CD4-positive, alpha-beta T cell treated with Interferon alpha-2 for 1 hour (primary cell): ENCODE measurements at regions not wholly inside any gene's neighbourhood (a gene's known extent, or its start where the extent isn't known, plus 50 kb on each side); places are given as distances from the start of the nearest gene placed in this dataset.
"Not testable (repeated sequence)": the region's sequence is repeated elsewhere in the genome, so short reads cannot be mapped to it uniquely, and the experiment has no call there.

Source experiments
- DNase-seq, 2 donors: peaks; one replicate each; pipeline ENCODE4 v3.0.0-alpha.2; 2020 to 2022

DNA sequence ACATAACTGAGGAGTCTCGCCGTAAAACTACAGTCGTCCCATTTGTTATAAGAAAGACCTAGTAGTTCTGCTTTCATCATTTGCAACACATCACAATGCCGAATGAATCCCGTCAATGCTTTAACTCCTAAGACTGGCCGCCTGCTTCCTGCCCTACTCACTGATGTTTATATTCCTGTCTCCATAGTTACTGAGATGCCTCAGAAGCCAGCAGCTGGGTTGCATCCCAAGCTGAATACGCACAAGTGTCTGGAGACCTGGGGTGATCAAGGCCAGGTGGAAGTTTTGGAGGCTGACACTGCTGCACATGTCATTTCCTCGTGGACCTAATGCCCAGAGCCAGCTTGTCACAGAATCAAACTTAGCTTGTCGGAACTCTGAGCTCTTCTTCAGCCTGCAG is 95.2 kb upstream of the UBE2E1 start:
- DNase-seq, result no peak

DNA sequence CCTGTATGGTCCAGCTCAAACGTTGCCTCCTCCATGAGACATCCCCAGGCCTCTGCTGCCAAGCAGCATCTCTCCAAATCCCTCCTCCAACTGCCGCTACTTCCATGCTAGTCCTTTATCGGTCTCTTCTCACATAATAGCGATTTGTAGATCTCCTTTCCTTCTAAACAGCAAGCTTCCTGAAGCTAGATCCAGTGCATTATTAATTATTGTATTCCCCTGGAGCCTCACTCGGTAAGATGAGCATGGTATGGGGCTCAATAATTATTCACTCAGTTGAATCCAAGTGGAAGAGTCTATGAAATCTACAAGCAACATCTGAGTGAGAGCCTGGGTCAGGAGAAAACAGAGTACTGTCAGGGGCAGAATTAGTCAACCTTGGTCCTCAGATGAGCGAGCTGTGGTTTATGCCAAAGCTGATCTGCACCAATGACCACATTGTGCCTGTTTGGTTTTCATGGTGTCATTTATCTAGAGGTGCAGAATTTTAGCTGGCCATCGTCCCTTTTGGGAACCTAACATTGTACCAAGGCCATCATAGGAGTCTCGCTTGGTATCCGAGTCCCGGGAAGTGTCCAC is 93.8 kb upstream of the UBE2E1 start:
- DNase-seq, result no peak

DNA sequence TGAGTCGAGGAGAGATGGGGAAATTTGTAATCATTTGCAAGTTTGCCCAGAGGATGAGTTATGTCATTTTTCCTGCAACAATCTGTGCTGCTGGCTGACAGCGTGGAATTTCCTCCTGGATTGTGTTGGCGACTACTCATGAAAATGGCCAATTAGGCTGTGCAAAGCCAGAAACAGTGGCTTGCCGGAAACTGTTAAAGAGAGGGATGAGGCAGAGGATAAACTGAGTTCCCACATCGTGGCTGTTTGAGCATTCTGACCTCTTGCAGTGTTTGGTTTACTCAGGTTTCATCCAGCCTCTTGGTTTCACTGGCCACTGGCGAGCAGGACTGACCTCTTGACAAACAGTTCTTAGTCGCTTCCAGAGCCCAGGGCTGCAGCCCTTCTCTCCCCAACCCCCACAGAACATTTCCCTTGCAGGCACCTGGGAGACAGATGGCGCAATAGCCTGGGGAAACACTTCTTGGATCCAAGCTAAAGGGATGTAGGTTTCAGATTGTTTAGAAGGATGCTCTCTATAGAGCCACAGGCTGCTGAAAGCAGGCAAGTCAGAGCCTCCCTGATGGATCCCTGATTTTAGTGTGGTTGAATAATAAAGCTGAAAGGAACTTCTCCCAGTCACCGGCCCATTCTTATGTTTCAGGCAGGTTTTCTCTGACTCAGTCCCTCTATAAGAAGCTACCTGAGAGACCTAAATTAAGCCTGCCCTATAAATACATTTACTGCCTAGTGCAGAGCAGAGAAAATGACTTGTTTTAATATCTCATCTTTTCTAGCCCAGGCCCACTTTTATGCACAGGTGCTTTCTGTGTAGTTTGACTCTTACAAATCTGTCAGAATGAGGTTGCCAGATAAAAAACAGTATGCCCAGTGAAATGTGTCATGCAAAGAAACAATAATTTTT is 92.8 kb upstream of the UBE2E1 start:
- DNase-seq, result no peak

DNA sequence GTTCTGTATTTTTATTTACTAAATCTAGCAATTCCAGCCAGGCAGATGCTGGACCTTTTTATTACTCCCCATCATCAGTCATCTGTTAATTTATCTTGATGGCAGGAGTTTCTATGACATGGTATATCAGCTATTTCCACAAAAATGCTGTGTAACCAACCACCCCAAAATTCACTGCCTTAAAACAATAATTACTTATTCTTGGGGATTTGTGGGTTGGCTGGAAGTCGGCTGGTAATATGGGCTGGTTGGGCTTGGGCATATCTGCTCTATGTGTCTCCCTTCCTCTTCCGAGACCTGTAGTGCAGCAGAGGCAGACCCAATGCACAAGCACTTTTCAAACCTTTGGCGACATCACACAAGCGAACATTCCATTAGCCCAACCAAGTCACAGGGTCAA is 92.1 kb upstream of the UBE2E1 start:
- no peak for DNase-seq

DNA sequence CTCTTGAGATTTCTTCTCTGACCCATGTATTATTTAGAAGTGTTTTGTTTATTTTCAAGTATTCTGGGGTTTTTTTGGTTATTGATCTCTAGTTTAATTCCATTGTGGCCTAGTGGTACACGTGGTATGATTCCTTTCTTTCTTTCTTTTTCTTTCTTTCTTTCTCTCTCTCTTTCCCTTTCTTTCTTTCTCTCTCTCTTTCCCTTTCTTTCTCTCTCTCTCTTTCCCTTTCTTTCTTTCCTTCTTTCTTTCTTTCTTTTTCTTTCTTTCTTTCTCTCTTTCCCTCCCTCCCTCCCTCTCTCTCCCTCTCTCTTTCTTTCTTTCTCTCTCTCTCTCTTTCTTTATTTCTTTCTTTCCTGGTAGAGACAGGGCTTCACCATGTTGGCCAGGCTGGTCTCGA is 85.7 kb upstream of the UBE2E1 start:
- DNase-seq, result no peak

DNA sequence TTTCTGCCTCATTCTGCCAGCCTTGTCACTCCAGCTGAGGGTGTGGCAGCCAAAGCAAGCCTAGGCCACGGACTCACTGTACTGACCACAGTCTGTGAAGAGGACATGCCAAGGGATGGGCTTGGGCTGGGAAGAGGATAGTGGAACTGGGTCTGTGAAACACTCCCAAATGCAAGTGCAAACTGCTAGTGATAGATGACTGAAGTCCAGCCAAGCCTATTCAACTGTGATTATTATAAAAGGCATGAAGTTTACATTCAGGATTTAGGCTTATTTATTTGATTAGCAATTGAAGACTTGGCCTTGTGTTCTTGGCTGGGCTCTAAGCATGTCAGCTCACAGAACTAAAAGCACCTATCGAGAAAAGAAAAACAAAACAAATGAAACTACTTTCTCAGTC is 84.9 kb upstream of the UBE2E1 start:
- no peak for DNase-seq

DNA sequence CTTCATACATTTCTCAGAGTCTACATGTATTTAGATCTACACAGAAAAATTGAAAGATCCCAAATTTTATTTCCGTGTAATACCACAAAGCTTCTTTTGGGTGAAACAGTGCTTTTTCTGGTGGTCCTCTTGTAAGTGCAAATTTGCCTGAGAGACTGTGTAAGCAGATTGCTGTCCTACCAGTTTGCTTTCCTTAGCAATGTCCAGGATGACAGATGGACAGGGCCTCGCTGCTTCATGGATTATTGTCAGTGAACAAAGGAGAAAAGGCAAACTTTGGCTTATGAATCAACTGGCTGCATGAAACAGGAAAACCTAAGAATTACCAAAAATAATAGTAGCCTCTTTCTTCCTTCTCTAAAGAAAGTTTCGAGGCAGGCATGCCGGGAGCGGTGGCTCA is 82.6 kb upstream of the UBE2E1 start:
- no peak for DNase-seq

DNA sequence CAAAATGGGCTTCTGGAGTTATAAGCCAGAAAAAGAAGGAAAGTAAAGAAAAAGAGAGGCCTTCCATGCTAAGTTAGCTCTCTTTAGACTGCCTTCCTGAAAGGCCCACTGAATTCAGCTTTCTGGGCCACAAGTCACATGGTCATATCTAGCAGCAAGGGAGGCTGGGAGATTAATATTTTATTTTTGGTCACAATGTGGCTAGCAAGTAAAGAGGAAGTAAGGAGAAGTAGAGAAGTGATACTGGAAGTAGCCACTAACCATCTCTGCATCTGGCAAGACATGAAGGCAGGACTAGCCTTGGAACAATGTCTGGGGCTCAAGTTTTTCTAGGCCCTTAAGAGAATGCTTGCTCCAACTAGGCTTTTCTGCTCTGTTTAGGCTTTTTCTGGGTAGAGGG is 81.8 kb upstream of the UBE2E1 start:
- DNase-seq, result peak in 1 of 2 donors; percentile 2

DNA sequence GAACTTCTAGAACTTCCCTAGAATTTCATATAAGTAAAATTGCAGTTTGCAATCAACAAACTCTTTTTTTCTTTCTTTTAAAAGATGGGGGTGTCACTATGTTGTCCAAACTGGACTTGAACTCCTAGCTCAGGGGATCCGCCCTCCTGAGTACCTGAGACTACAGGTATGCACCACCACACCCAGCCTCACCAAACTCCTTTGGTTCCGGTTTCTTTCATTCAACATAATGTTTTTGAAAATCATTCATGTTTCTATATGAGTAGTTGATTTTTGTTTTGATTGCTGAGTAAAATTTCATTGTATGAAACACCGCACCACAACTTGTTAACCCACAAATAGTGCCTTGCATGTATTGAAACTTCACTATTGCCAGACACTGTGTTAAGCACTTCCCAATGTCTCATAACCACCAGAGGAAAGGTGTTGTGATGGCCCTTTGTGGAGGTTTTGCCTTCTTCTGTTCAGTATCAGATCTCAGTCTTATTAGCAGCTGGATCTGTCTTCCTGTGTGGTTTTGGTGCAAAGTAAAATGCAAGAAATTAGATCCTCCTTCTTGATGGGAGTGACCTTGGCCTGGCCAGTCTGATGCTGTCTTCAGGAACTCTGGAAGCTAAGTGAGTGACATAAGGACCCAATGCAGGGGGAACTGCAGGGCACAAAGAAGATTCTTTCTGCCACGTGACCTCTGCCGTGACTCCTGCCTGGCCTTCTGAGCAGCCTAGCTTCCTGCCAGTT is 78.8 kb upstream of the UBE2E1 start:
- DNase-seq, result no peak

DNA sequence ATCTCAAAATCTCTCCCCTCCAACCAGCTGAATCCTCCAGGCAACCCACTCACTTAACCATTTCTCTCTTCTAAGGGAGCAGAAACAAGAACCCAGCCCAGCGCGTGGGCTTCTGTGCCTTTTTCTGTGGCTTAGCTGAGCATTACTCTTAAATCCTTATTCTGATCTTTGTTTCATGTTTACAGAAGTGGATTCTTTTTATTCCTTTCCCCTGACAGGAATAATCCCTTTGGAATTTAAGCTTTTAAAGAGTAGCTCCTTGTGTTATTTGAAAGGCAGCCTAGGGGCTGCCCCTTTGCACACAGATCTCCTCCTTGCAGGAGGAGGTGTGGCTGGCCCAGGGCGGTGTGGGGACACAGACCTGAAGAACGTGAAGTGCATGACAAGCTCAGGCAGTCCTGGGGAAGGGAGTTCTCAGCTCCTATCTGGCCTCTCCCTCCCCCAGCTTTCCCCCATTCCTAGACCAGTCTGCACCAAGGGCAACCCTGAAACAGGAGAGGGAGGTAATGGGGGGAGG is 77.1 kb upstream of the UBE2E1 start:
- DNase-seq, result no peak

DNA sequence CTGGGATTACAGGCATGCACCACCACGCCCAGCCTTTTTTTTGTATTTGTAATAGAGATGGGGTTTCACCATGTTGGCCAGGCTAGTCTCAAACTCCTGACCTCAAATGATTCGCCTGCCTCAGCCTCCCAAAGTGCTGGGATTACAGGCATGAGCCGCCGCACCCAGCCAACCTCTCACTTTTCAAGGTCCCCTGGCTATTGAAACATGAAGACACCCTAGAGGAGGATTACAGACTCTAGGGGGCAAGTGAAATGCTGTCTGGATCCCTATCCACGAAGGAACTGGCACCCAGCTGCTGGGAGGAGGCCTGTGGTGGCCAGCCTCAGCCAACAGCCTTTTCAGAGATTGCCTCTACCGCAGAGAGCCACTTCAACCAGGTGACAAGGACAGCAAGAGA is 76.4 kb upstream of the UBE2E1 start:
- not testable (repeated sequence) for DNase-seq

DNA sequence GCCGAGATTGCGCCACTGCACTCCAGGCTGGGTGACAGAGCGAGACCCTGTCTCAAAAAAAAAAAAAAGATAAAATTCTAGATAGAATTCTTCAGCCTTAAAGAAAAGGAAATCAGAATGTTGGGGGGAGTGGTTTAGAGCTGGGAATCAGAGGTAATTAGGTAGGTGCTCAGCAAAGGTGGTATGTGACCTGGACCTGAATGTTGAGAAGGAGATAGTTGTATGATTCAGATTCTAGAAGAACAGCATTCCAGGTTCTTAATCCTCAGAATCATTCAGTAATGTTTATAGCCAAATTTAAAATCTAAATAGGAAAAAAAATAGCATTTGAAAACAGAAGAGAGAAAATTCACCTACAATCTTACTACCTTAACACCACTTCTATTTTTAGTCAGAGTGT is 71.3 kb upstream of the UBE2E1 start:
- DNase-seq, result no peak

DNA sequence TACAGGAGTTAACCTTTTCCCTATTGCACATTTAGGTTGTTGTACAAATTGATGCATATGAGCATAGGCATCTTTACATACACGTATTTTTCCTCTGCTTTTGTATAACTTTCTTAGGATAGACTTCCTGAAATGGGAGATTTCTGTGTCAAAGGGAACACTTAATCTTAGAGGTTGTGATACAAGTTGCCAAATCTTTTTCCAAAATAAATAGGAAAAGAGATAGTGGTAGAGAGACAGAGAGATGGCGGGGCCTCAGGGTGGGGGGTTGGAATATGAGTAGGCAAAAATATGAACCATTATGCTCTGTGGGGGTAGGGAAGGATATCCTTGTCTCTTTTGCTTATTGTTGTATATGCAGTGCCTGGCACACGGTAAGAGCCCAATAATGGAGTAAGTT is 70.7 kb upstream of the UBE2E1 start:
- no peak for DNase-seq

DNA sequence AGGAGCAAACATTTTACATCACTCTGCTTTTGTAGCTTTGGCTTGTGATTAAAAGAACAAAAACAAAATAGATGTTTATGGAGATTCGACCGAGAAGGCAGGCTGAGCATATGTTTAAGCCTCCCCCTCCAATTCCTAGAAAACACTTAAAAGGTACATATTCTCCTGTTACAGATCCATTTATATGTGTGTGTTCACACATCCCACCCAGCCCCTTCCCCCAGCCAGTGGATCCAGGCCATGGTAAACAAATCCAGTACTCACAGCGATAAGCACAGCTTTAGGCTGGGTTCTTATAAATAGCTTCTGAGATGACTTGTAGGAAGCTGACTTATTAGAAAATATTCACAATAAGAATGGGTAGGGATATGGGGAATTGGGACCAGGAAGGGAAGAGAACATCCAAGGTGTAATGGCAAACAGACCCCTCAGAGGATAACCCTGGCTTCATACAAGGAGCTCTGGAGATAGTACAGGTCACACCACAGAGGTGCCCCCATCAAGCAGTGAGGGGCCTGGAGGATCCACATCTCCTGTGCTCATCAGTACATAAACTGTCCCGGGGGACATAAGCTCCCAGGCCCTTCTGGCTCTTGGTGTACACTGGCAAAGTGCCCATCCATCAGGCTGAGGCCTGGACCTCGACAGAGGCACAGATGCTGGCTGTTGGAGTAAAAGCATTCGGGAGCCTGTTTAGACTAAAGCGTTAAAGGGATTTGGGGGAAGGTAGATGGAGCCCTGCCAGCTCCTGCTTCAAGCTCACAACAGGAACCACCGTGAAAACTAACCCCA is 70.0 kb upstream of the UBE2E1 start:
- DNase-seq, result no peak

DNA sequence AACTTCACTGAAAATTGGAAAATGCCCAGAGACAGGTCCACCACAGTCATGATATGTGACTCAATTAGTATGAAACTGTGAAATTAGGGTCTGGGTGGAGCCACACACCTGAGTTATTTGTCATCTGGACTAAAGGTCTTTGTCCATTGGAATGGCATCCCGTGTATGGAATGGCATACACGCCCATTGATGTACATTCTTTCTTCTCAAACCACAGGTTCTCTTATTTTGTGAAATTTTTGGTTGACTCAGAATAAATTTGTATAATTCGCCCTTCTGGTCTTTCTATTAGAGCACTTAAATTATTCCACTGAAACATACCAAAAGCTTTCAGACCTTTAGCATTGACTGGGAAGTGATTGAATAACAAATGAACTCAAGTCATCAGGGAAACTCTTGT is 66.8 kb upstream of the UBE2E1 start:
- no peak for DNase-seq

DNA sequence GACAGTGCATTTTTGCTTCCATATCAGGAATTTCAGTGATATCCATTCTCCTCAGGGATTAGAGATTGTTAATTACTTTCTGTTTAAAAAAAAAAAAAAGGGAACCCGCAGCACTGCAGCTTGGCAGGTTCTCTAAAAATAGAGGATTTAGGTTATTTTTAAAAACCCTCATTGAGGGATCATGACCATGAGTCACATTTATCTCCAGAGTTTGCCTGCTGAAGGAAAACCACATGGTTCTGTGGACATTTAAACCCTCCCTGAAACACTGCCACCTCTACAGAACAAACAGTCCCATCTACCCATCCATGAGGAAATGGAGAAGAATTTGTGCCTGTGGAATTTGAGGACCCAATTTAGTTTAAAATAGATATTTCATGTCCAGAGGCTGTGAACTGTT is 66.2 kb upstream of the UBE2E1 start:
- no peak for DNase-seq

DNA sequence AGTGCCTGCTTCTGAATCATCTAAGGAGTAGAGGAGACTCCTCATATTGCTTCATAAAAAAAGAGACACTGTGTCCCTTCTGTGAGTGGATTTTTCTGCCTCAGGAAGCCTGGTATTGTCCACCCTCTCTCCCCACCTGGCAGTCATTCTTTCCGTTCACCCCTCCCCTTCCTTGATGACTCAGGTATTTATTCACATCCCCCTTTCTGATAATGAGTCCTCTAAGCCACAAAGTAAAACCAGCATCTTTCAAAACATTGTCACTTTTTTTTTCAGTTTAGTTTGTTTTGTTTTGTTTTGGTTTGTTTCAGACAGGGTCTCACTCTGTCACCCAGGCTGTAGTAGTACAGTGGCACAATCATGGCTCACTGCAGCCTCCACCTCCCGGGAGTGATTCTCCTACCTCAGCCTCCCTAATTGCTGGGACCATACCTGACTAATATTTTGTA is 65.2 kb upstream of the UBE2E1 start:
- no peak for DNase-seq

DNA sequence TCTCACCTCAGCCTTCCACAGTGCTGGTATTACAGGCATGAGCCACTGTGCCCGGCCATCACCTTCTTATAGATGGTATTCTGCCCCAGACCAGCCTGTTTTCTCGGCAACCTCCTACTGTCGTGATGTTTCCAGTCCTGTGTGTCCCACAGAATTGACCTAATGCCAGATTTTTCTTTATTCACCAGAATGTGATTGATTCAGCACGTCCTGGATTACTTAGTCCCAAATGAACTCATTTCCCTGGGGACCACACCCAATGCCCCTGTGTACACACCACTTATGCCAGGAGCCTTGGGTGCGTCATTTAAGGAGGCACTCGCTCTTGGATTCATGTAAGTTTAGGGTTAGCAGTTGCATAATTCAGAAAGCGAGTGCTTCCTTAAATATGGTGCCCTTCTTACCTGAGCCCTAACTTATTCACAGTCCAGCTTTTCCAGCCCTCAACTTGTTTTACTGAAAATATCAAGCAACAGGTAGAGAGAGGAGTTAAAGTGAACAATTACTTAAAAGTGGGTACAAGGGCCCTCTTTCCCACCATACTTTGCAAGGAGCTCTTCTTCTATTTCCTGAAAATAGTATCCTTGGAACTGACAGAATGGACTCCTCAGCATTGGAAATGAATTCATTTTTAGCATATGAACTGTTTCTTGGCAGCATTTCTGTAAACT is 64.6 kb upstream of the UBE2E1 start:
- no peak for DNase-seq

DNA sequence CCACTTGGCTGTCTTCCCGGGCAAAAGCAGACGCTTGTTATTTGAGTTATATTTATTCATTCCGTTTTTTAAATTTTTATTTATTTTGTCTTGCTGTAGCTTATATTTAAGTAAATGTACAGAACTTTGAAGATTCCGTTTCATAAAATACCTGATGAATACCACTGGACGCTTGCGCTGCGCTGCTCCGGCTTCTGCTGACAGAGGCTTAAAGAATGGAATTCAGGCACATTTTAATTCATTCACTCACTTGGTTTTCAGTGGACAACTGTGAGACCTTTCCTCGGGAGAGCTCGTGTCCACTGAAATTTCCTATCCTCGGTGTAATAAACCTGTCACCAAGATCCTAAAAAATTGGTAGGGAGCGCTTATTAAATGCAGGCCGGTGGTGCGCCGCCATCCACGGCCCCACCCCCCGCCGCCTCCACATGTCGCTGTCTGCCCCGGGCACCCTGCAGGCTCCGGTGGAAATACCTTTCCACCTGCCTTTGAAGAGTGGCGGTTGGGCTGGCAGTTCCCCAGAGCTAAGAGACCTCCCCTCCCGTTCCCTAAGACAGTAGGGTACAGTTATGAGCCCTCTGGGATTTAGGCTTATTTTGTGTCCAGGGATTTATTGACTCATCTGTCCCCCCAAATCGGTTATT is 62.5 kb upstream of the UBE2E1 start:
- DNase-seq, result no peak

DNA sequence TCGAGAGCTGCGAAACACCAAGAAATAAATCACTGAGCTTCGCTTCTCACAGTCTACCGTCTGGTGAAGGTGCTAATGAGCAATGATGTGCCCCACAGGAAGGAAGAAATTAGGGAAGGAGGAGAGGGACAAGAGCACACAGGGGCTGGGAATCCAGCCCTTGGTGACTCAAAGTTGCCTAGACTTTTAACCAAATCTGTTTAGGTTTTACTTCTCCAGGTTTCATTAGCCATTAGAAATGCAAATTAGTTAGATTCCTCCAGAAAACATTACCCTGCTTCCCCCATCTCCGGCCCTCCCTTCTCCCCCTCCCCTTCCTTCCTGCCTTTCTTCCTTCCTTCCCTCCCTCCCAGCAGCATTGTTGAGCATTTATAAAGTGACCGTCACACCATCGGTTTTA is 59.3 kb upstream of the UBE2E1 start:
- DNase-seq, result no peak

DNA sequence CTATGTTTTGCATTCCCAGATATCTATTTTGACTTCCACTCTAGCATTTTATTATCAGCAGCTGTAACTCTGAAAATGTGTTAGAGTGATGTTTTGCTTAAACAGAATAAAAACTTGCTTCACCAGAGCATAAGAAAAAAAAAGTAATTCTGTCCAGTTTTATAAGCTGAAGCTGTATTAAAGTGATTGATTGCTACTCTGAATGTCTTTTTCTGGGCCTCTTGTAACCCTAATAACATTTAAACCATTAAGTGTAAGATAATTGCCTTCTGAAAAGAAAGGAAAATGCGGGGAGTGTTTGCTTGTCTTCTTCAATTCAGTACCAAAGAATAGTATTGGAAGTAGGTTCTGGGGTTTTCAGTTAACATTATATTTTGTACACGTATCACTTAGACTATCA is 57.9 kb upstream of the UBE2E1 start:
- no peak for DNase-seq
